K562 (cell line): ENCODE measurements at regions not wholly inside any gene's neighbourhood (a gene's known extent, or its start where the extent isn't known, plus 50 kb on each side); places are given as distances from the start of the nearest gene placed in this dataset.

Experiments used
- ATAC-seq: fragments of 200-7000 bp; cut with Tn5 transposase; 3 replicates; pipeline ENCODE4 v1.9.1; 2020; ENCODE audit warnings: moderate library complexity
- BruUV-seq: library from RNA; stranded (reverse); fragments of 400-500 nt; replicated peaks from 2 replicates; lab custom pipeline; 2021; lab: Mats Ljungman, UMichigan
- CTCF ChIA-PET: fragments of 300-600 bp; formaldehyde crosslinking; extraction: SDS; loops from one replicate; lab custom pipeline; 2021; ENCODE audit warnings: low intra/inter-chr PET ratio; lab: Yijun Ruan, JAX
- POLR2A ChIA-PET: fragments of 300-600, 350-650 bp; sonication (Branson Sonifier 250); formaldehyde crosslinking; extraction: SDS; loops from one replicate; lab custom pipeline; 2021; ENCODE audit warnings: antibody characterized with exemption, inconsistent platforms; lab: Yijun Ruan, JAX
- DNase-seq, 4 experiments: peaks; one replicate each; pipeline versions ENCODE4 v3.0.0 to v3.0.0-alpha.2; 2011 to 2018; ENCODE audit warnings: low spot score in 3 of 4, mixed read lengths in 3 of 4; ENCODE audit errors: extremely low read depth in 1 of 4
- FAIRE-seq: peaks from 2 replicates; lab custom pipeline; 2011; peaks lifted over from hg19 to GRCh38; lab: Jason Lieb, UNC
- H2AFZ ChIP-seq: 2 replicates; pipeline ENCODE4 v1.6.0; 2011; ENCODE audit warnings: low read depth, low read length, control low read depth, inconsistent platforms
- H3K27ac ChIP-seq: fragments of 200-600 bp; 3 replicates; pipeline ENCODE4 v1.8.0; 2011; ENCODE audit warnings: low read depth, mild to moderate bottlenecking, control low read depth, inconsistent platforms, low read length, moderate library complexity, mixed read lengths; ENCODE audit errors: extremely low read depth
- H3K27me3 ChIP-seq, 2 experiments: fragments of 300-600 bp in 1 of 2; 2 replicates in 1 of 2; 3 replicates in 1 of 2; pipeline versions ENCODE4 v1.6.0 to v1.8.0; 2011; ENCODE audit warnings: inconsistent platforms in 2 of 2, low read length in 2 of 2, mild to moderate bottlenecking in 1 of 2, mixed read lengths in 1 of 2, moderate library complexity in 1 of 2; ENCODE audit not compliant: control insufficient read depth in 2 of 2, insufficient read depth in 2 of 2
- H3K36me3 ChIP-seq: fragments of 300-600 bp; 3 replicates; pipeline ENCODE4 v1.8.0; 2011; ENCODE audit warnings: mild to moderate bottlenecking, low read length, inconsistent platforms; ENCODE audit not compliant: control insufficient read depth, insufficient read depth
- H3K4me1 ChIP-seq, 2 experiments: fragments of 200-600 bp in 1 of 2; replicated peaks in 1 of 2; 2 replicates in 1 of 2; 3 replicates in 1 of 2; pipeline versions ENCODE4 v1.5.1 to v1.8.0; 2011; ENCODE audit warnings: inconsistent platforms in 2 of 2, low read length in 2 of 2, mild to moderate bottlenecking in 1 of 2, mixed read lengths in 1 of 2, moderate library complexity in 1 of 2; ENCODE audit not compliant: control insufficient read depth in 2 of 2, insufficient read depth in 2 of 2
- H3K4me2 ChIP-seq: 2 replicates; pipeline ENCODE4 v1.6.1; 2011; ENCODE audit warnings: low read length, control low read depth, inconsistent platforms, mixed read lengths; ENCODE audit not compliant: insufficient read depth
- H3K4me3 ChIP-seq: fragments of 200-600 bp; sonication (generic), shearing (Covaris generic); 2 replicates; pipeline ENCODE4 v1.5.1; 2016; ENCODE audit warnings: control low read depth, inconsistent platforms
- H3K79me2 ChIP-seq: fragments of 200-600 bp; 3 replicates; pipeline ENCODE4 v1.8.0; 2011; ENCODE audit warnings: low read length, inconsistent platforms; ENCODE audit not compliant: control insufficient read depth, insufficient read depth
- H3K9ac ChIP-seq, 2 experiments: 2 replicates each; pipeline versions ENCODE4 v1.6.0 to v1.6.1; 2011; ENCODE audit warnings: low read depth in 2 of 2, low read length in 2 of 2, control low read depth in 1 of 2, inconsistent platforms in 1 of 2, mild to moderate bottlenecking in 1 of 2, mixed read lengths in 1 of 2; ENCODE audit not compliant: insufficient read depth in 1 of 2
- H3K9me1 ChIP-seq: one replicate; pipeline ENCODE4 v1.6.0; 2011; ENCODE audit warnings: inconsistent platforms, mild to moderate bottlenecking, low read length, moderate library complexity; ENCODE audit not compliant: control insufficient read depth, insufficient read depth
- H3K9me3 ChIP-seq: replicated peaks from 2 replicates; pipeline ENCODE4 v1.5.1; 2011; ENCODE audit warnings: low read depth, low read length, inconsistent platforms; ENCODE audit not compliant: control insufficient read depth, insufficient read depth
- H4K20me1 ChIP-seq: replicated peaks from 2 replicates; pipeline ENCODE4 v1.6.1; 2011; ENCODE audit warnings: low read length, inconsistent platforms, mixed read lengths; ENCODE audit not compliant: control insufficient read depth, insufficient read depth
- C11orf30 ChIP-seq: fragments of 450-650 bp; IDR thresholded peaks from 2 replicates; pipeline ENCODE4 v1.6.1; 2016; ENCODE audit warnings: low read depth, mild to moderate bottlenecking
- KLF6 ChIP-seq: fragments of 250-450 bp; sonication (Bioruptor Pico); IDR thresholded peaks from 2 replicates; pipeline ENCODE4 v1.4.0; 2020; ENCODE audit warnings: mild to moderate bottlenecking, moderate library complexity, borderline replicate concordance
- NEUROD1 ChIP-seq: fragments of 150-350 bp; IDR thresholded peaks from 2 replicates; pipeline ENCODE4 v1.6.1; 2014; ENCODE audit warnings: borderline replicate concordance, low read length, low read depth; ENCODE audit not compliant: partially characterized antibody
- POLR2H ChIP-seq: IDR thresholded peaks from 2 replicates; pipeline ENCODE4 v1.6.1; 2016; ENCODE audit warnings: missing genetic modification characterization, low read depth, mild to moderate bottlenecking, control low read depth, missing compliant biosample characterization, moderate library complexity
- PRPF4 ChIP-seq: fragments of 200-400 bp; formaldehyde crosslinking; IDR thresholded peaks from one replicate; pipeline ENCODE4 v1.6.1; 2017; ENCODE audit warnings: low read length, low read depth, mild to moderate bottlenecking; ENCODE audit not compliant: insufficient read depth, poor library complexity, severe bottlenecking
- PTRF ChIP-seq: fragments of 450-650 bp; IDR thresholded peaks from 2 replicates; pipeline ENCODE4 v1.6.1; 2016; ENCODE audit warnings: mild to moderate bottlenecking, missing genetic modification characterization, missing compliant biosample characterization
- RBM22 ChIP-seq: fragments of 200-400 bp; formaldehyde crosslinking; IDR thresholded peaks from 2 replicates; pipeline ENCODE4 v1.6.1; 2018; ENCODE audit warnings: low read length, low read depth; ENCODE audit not compliant: poor library complexity, severe bottlenecking
- SNIP1 ChIP-seq: fragments of 450-650 bp; IDR thresholded peaks from 2 replicates; pipeline ENCODE4 v1.7.1; 2017; ENCODE audit warnings: low read depth, mild to moderate bottlenecking
- TCF7 ChIP-seq: sonication (generic); IDR thresholded peaks from 2 replicates; pipeline ENCODE4 v1.6.1; 2016; ENCODE audit warnings: antibody characterized with exemption, borderline replicate concordance
- XRCC4 ChIP-seq: IDR thresholded peaks from one replicate; pipeline ENCODE4 v1.6.1; 2011; ENCODE audit not compliant: insufficient read depth, insufficient read length; ENCODE audit errors: extremely low read depth
- ZNF174 ChIP-seq: fragments of 250-450 bp; sonication (Bioruptor Pico); IDR thresholded peaks from 2 replicates; pipeline ENCODE4 v1.4.0; 2020; ENCODE audit warnings: mild to moderate bottlenecking
- WGBS: fragments of 100-300 bp; shearing (Covaris generic); methylation state at CpG from one replicate; pipeline ENCODE4 v1.1.6; 2016; ENCODE audit warnings: low coverage, mixed read lengths; ENCODE audit not compliant: insufficient coverage; ENCODE audit errors: missing lambda C conversion rate; 5-methylcytosine and 5-hydroxymethylcytosine counted together
- in situ Hi-C: fragments of 300-500 bp; cut with MboI; formaldehyde crosslinking; loops from 4 replicates; pipeline ENCODE4 v1.15.0; 2018; ENCODE audit warnings: inconsistent platforms, mixed read lengths
- intact Hi-C: fragments of 100-400 bp; cut with micrococcal nuclease; formaldehyde crosslinking; loops from 2 replicates; pipeline ENCODE4 v1.14.2; 2022

GRCh38 chr12:25013061-25013460, 64.2 kb upstream of the BCAT1 start:
- ChIA-PET POLR2A (interaction anchor here (1.4 kb wide), 1 partner anchor 12 kb away, joined by 4 read pairs; no protein-coding TSS in a partner anchor), CTCF (interaction anchor here (0.6 kb wide), 1 partner anchor 34 kb away, joined by 3 read pairs; no protein-coding TSS in a partner anchor)
- no peak for FAIRE-seq
- Histone ChIP-seq H4K20me1 (no peaks in the 10 kb centered on the region), H3K4me3 (no peak overlapping the region), H3K27me3 (no peaks in the 10 kb centered on the region; a peak in 3 of 5 replicates), H3K4me2 (no peak overlapping the region), H3K79me2 (no peaks in the 10 kb centered on the region), H2AFZ (no peak overlapping the region), H3K9me1 (no peaks in the 10 kb centered on the region), H3K27ac (no peak overlapping the region), H3K9ac (no peak overlapping the region), H3K4me1 (no peaks in the 10 kb centered on the region; a peak in 1 of 5 replicates), H3K36me3 (no peaks in the 10 kb centered on the region), H3K9me3 (no peaks in the 10 kb centered on the region)
- TF ChIP-seq TCF7, result no peak
- no peak for TF ChIP-seq PTRF
- TF ChIP-seq RBM22, result no peak
- no peak for TF ChIP-seq SNIP1
- no peak for TF ChIP-seq POLR2H (tag)
- no peak for TF ChIP-seq ZNF174
- TF ChIP-seq KLF6 (CRISPR knock-in tag), result no peak
- no peak for TF ChIP-seq PRPF4
- TF ChIP-seq XRCC4, result no peak
- TF ChIP-seq NEUROD1, result no peak
- no peak for TF ChIP-seq C11orf30
- intact Hi-C loops, result no loop called here
- no peak for DNase-seq
- 6% methylated on average over 4 of the region's 4 CpGs for WGBS
- BruUV-seq, result no TSS peak
- no peak for ATAC-seq
- in situ Hi-C loops, result no loop called here
